ENCODE measurements at regions not wholly inside any gene's neighbourhood (a gene's known extent, or its start where the extent isn't known, plus 50 kb on each side); places are given as distances from the start of the nearest gene placed in this dataset.
"Not testable (repeated sequence)": the region's sequence is repeated elsewhere in the genome, so short reads cannot be mapped to it uniquely, and the experiment has no call there.

DNA sequence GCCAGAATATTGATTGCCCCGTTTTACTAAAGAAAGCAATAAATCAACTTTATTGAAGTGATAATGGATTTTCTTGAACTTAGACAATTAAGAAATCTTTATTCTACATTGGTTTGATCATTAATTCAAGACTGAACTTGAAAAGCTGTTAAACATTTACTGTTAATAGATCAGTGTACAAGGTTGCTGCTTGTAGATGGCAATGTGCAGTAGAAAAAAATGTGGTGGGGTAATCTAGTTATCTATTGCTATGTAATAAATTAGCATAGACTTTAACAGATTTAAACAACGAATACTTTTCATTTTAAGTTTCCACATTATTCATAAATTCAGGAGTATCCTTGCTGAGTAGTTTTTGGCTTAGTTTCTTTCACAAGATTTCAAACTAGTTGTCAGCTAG, 612.5 kb downstream of the ACTRT1 start:
- DNase-seq, result no peak

DNA sequence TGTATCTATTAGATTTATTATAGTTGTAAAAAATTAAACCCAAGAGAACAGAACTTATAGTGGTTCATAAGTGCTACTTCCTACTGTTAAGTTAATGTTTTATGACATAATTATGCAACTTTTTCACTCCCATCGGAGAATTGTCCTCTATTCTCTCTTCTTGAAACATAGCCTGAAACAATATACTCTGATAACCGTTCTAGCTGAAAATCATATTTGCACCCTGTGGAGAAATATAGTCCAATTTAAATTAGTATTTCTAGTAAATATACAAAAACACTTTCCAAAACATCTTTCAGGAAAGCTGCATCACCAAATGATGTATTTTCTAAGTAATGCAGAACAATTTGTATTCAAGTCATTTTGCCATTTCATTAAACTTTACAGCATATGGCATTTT, 586.4 kb downstream of the PRR32 start:
- DNase-seq, result no peak

DNA sequence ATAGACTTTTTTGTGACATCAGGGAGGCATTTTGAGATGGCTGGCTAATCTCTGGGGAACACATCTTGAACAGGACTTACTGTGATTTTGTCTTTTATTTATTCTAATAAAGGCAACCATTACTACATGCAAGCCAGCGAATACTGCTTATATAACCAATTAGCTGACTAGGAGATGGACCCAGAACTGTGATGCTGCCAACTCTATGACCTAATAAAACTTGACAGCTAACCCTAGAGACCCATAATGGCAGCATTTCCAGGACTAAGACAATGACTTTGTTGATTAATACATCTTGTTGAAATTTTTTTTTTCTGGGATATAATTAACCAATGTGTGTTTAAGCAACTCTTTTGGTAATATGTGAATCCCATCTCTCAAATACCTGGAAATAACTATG, 584.6 kb downstream of the PRR32 start:
- DNase-seq, result no peak

DNA sequence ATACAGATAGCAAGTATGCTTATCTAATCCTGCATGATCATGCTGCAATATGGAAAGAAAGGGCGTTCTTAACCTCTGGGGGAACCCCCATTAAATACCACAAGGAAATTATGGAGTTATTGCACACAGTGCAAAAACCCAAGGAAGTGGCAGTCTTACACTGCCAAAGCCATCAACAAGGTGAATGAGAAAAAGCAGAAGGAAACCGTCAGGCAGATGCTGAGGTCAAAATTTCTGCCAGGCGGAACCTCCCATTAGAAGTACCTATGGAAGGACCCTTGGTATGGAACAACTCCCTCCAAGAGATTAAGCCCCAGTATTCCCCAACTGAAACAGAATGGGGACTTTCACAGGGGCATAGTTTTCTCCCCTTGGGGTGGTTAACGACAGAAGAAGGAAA, 580.7 kb downstream of the PRR32 start:
- not testable (repeated sequence) for DNase-seq

DNA sequence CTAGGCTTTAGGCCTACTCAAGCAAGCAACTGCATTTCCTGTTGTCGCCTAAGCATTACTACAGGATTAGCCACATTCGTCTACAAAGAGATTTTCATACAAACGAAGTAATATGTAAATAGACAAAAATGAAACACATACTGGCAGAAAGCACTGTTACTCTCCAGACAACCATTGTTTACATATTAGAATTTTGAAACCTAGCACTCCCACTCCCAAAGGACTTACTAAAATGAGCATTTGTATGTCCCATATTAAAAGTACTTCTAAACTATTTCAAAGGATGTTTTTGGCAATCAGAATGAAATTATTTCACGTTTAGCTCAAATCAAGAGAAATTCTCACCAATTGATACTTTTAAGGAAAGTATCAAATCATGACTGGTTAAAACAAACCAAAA, 570.8 kb downstream of the PRR32 start:
- DNase-seq, result no peak

DNA sequence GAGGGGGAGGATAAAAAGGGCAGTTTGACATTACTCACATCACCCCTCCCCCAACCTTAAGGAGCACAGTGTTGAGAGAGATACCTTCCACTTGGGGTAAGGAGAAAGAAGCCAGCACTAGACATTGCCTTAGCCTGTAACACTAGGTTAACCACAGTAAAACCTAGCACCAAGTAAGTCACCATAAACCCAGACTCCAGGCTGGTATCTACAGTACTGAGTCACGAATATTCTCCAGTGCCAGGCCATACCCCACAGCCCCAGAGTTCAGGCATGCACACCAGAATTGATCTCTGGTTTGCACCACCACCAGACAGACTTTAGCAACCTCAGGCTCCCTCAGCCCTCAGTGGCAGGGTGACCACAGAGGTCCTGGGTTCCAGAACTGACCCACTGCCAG, 570.4 kb downstream of the PRR32 start:
- no peak for DNase-seq
